Stimulated activated naive CD8-positive, alpha-beta T cell treated with anti-CD3 and anti-CD28 coated beads, Interleukin-15, amount 100 ng/mL, for 72 hours (primary cell): ENCODE measurements at regions not wholly inside any gene's neighbourhood (a gene's known extent, or its start where the extent isn't known, plus 50 kb on each side); places are given as distances from the start of the nearest gene placed in this dataset.

ENCODE experiments used
- ATAC-seq: fragments of 150-1000 bp; cut with Tn5 transposase; 2 replicates; pipeline ENCODE4 v1.10.0; 2021; ENCODE audit warnings: mild to moderate bottlenecking, moderate library complexity
- DNase-seq, 2 donors: peaks; one replicate each; pipeline ENCODE4 v3.0.0; 2021 to 2022
- H3K27ac Mint-ChIP-seq, 2 donors: one replicate each; pipeline ENCODE4 v1.8.0; 2022; ENCODE audit warnings: mild to moderate bottlenecking in 2 of 2, mixed read lengths in 2 of 2, moderate library complexity in 2 of 2
- H3K27me3 Mint-ChIP-seq: one replicate; pipeline ENCODE4 v1.8.0; 2022; ENCODE audit warnings: mixed read lengths
- H3K4me1 Mint-ChIP-seq: one replicate; pipeline ENCODE4 v1.8.0; 2022; ENCODE audit warnings: mild to moderate bottlenecking, mixed read lengths
- H3K4me3 Mint-ChIP-seq, 2 donors: one replicate each; pipeline ENCODE4 v1.8.0; 2022; ENCODE audit warnings: mild to moderate bottlenecking in 2 of 2, mixed read lengths in 2 of 2, moderate library complexity in 1 of 2
- H3K9me3 Mint-ChIP-seq, 2 donors: one replicate each; pipeline ENCODE4 v1.8.0; 2022; ENCODE audit warnings: mixed read lengths in 2 of 2

- H3K9me3 Mint-ChIP-seq = peaks cover 17 to 26% of the 10 kb centered on the region in 2 donors
- H3K27me3 Mint-ChIP-seq = peaks cover 14% of the 10 kb centered on the region
- H3K4me1 Mint-ChIP-seq = no peaks in the 10 kb centered on the region
- H3K27ac Mint-ChIP-seq = no peak overlapping the region
- ATAC-seq (no peak), DNase-seq (no peak)
- H3K4me3 Mint-ChIP-seq = no peak overlapping the region
These were observed 223.2 kb downstream of the UQCRFS1 start for GRCh38 chr19:28989739-28990138.

DNA sequence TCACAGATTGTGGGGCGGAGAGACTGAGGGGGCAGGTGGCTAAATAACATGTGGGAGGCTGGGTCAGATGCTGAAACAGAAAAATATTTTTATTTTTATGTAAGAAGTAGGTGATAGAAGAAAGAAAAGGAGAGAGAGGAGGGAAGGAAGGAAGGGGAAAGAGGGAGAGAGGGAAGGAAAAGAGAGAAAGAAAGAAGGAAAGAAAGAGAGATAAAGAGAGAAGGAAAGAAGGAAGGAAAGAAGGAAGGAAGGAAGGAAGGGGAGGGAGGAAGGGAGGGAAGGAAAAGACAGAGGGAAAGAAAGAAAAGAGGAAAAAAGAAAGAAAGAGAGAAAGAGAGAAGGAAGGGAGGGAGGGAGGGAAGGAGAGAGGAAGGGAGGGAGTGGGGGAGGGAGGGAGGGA lies 224.9 kb downstream of the UQCRFS1 start:
- ATAC-seq (no peak), DNase-seq (no peak)
- Mint-ChIP-seq H3K9me3 (peaks cover 7 to 9% of the 10 kb centered on the region in 2 donors), H3K27ac (no peak overlapping the region), H3K4me1 (no peaks in the 10 kb centered on the region), H3K27me3 (peaks cover 14% of the 10 kb centered on the region), H3K4me3 (no peak overlapping the region)

GRCh38 chr19:28987177-28987576 lies 225.8 kb downstream of the UQCRFS1 start:
- H3K27ac Mint-ChIP-seq = no peak overlapping the region
- no peak for ATAC-seq
- peaks cover 0 to under 1% of the 10 kb centered on the region in 2 donors for H3K9me3 Mint-ChIP-seq
- H3K27me3 Mint-ChIP-seq = peaks cover 22% of the 10 kb centered on the region
- DNase-seq = no peak
- no peak overlapping the region for H3K4me3 Mint-ChIP-seq
- no peaks in the 10 kb centered on the region for H3K4me1 Mint-ChIP-seq

DNA sequence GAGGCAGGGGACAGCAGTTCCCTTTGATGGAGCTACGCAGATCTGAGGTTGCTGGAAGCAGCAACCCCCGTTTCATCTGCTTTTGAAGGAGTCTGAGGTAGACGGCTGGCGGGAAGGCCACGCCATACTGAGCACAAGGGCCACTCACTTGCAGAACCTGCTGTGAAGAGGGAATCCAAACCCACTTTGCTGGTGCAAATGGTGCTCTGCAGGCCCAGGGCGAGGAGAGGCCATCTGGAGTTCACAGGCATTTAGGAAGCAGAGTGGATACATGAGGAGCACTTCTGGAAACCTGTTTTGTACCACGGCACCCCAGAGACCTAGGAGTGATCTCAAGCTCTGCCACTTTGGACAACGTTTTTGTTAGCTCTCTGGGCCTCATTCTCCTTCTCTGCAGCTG lies 227.8 kb downstream of the UQCRFS1 start:
- no peak for ATAC-seq

GRCh38 chr19:28984315-28984714 lies 228.6 kb downstream of the UQCRFS1 start:
- Mint-ChIP-seq H3K9me3 (no peaks in the 10 kb centered on the region), H3K4me1 (no peaks in the 10 kb centered on the region), H3K27me3 (peaks cover 34% of the 10 kb centered on the region), H3K27ac (no peak overlapping the region), H3K4me3 (no peak overlapping the region)
- ATAC-seq = no peak
- no peak for DNase-seq

More for the DNA sequence above, 227.8 kb downstream of the UQCRFS1 start:
- Mint-ChIP-seq H3K4me1 (no peaks in the 10 kb centered on the region), H3K27me3 (peaks cover 32% of the 10 kb centered on the region), H3K27ac (no peak overlapping the region), H3K9me3 (no peaks in the 10 kb centered on the region), H3K4me3 (no peak overlapping the region)
- DNase-seq = no peak

- H3K27me3 Mint-ChIP-seq = peaks cover 30% of the 10 kb centered on the region
- no peak overlapping the region for H3K4me3 Mint-ChIP-seq
- ATAC-seq (no peak), DNase-seq (no peak)
- no peak overlapping the region for H3K27ac Mint-ChIP-seq
- no peaks in the 10 kb centered on the region for H3K4me1 Mint-ChIP-seq
- no peaks in the 10 kb centered on the region for H3K9me3 Mint-ChIP-seq
These were observed 229.5 kb downstream of the UQCRFS1 start for GRCh38 chr19:28983430-28983829.

DNA sequence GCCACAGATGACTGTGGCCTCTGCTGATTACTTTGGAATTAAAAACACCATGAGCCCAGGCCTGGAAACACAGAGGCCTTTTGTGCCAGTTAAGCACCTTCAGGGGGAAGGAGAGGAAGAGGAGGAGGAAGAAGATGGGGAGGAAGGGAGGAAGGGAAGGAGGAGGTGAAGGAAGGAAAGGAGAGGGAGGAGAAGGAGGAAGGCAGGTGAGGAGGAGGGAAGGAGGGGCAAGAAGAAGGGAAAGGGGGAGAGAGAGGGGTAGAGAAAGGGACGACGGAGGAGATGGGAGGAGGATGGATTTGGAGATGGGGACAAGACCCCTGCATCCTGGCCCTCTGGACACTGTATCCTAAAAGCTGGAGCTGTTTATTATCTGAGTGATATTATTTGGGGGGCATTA lies 231.0 kb downstream of the UQCRFS1 start:
- peaks cover 24% of the 10 kb centered on the region for H3K27me3 Mint-ChIP-seq
- ATAC-seq (no peak), DNase-seq (no peak)
- H3K9me3 Mint-ChIP-seq = no peaks in the 10 kb centered on the region
- H3K4me1 Mint-ChIP-seq = no peaks in the 10 kb centered on the region
- no peak overlapping the region for H3K4me3 Mint-ChIP-seq
- H3K27ac Mint-ChIP-seq = no peak overlapping the region

- Mint-ChIP-seq H3K4me1 (no peaks in the 10 kb centered on the region), H3K4me3 (no peak overlapping the region), H3K27me3 (peaks cover 24% of the 10 kb centered on the region), H3K9me3 (no peaks in the 10 kb centered on the region), H3K27ac (no peak overlapping the region)
- no peak for DNase-seq
- no peak for ATAC-seq
These were observed 231.4 kb downstream of the UQCRFS1 start for GRCh38 chr19:28981518-28981917.

GRCh38 chr19:28980236-28980868 lies 232.6 kb downstream of the UQCRFS1 start:
- no peak for DNase-seq
- Mint-ChIP-seq H3K4me3 (no peak overlapping the region), H3K9me3 (no peaks in the 10 kb centered on the region), H3K27ac (no peak overlapping the region), H3K27me3 (peaks cover 24% of the 10 kb centered on the region), H3K4me1 (no peaks in the 10 kb centered on the region)
- ATAC-seq = no peak

- Mint-ChIP-seq H3K27me3 (peaks cover 24% of the 10 kb centered on the region), H3K4me1 (no peaks in the 10 kb centered on the region), H3K4me3 (no peak overlapping the region), H3K9me3 (no peaks in the 10 kb centered on the region), H3K27ac (no peak overlapping the region)
- ATAC-seq (no peak), DNase-seq (no peak)
These were observed 235.1 kb downstream of the UQCRFS1 start for GRCh38 chr19:28977826-28978225.

DNA sequence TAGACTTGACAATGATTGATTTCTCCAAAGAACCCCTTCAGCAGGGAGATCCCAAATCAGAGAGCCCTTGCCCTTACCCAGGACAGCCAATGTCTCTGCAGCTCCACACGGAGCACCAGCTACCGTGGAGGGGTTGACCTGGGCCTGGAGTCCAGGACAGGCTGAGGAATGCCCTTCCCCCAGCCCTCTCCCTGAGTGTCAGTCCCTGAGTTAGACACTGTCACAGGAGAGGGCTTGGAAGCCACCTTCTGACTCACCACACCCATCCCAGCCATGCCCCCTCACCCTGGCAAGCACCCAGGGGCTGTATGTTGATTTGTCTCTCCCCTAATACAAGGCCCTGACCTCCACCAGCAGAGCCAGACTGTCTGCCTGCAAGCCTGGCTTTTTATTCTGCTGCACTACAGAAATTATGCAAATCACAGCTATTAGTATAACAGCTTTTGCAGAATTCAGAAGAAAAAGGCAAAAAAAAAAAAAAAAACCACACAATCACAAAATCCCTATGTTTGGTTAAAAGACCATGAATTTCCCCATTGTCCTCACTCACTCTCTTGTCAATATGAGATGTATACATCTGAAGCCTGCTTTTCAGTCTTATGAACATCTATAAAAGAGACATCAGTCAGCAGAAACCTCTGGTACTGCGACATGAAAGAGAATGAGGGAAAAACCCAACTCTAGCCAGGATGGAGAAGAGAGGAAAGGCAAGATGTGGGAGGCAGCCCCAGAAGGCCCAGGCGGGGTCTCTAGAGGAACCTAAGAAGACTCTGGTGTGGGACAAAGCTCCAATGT lies 240.7 kb downstream of the UQCRFS1 start:
- ATAC-seq = no peak
- Mint-ChIP-seq H3K4me3 (no peak overlapping the region), H3K27ac (no peak overlapping the region), H3K27me3 (peaks cover 15% of the 10 kb centered on the region), H3K4me1 (no peaks in the 10 kb centered on the region), H3K9me3 (no peaks in the 10 kb centered on the region)
- DNase-seq = no peak

GRCh38 chr19:28971513-28971912 lies 241.4 kb downstream of the UQCRFS1 start:
- no peaks in the 10 kb centered on the region for H3K9me3 Mint-ChIP-seq
- H3K27ac Mint-ChIP-seq = no peak overlapping the region
- DNase-seq (no peak), ATAC-seq (no peak)
- H3K4me3 Mint-ChIP-seq = no peak overlapping the region
- H3K4me1 Mint-ChIP-seq = no peaks in the 10 kb centered on the region
- H3K27me3 Mint-ChIP-seq = peaks cover 15% of the 10 kb centered on the region

DNA sequence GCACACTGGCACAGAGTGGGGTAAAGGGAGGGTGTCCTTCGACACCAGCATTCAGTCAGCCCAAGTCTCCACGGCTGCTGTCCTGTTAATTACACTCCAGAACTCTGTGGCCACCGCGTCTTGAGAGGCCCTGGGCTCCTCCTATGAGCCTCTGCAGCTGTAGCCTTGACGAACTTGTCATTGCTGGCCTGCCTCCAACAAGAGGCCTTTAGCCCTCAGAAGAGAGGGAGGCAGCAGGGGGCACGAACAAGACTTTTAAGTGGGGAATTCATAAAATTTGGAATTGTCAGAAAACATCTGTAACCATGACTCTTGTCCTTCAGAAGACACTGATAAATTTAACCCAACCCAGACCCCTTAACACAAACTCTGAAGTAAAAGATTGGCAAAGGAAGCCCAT lies 241.9 kb downstream of the UQCRFS1 start:
- DNase-seq (no peak), ATAC-seq (no peak)
- Mint-ChIP-seq H3K4me3 (no peak overlapping the region), H3K9me3 (no peaks in the 10 kb centered on the region), H3K27ac (no peak overlapping the region), H3K27me3 (peaks cover 15% of the 10 kb centered on the region), H3K4me1 (no peaks in the 10 kb centered on the region)

GRCh38 chr19:28968721-28969120 lies 244.2 kb downstream of the UQCRFS1 start:
- Mint-ChIP-seq H3K27ac (peak overlapping the region in 1 of 2 donors; percentile 87), H3K4me1 (no peaks in the 10 kb centered on the region), H3K9me3 (no peaks in the 10 kb centered on the region), H3K27me3 (peaks cover 22% of the 10 kb centered on the region), H3K4me3 (no peak overlapping the region)
- DNase-seq (no peak), ATAC-seq (no peak)

GRCh38 chr19:28966737-28967399 lies 246.1 kb downstream of the UQCRFS1 start:
- H3K27ac Mint-ChIP-seq = no peak overlapping the region
- ATAC-seq = no peak
- no peaks in the 10 kb centered on the region for H3K4me1 Mint-ChIP-seq
- peaks cover 9% of the 10 kb centered on the region for H3K27me3 Mint-ChIP-seq
- no peak overlapping the region for H3K4me3 Mint-ChIP-seq
- no peak for DNase-seq
- no peaks in the 10 kb centered on the region for H3K9me3 Mint-ChIP-seq

GRCh38 chr19:28964500-28964899 lies 248.5 kb downstream of the UQCRFS1 start:
- Mint-ChIP-seq H3K9me3 (peaks cover 0 to 4% of the 10 kb centered on the region in 2 donors), H3K27ac (no peak overlapping the region), H3K27me3 (peaks cover 7% of the 10 kb centered on the region), H3K4me3 (no peak overlapping the region), H3K4me1 (no peaks in the 10 kb centered on the region)
- no peak for ATAC-seq
- DNase-seq = no peak
